Neural progenitor cell (in vitro differentiated cells): ENCODE measurements at regions not wholly inside any gene's neighbourhood (a gene's known extent, or its start where the extent isn't known, plus 50 kb on each side); places are given as distances from the start of the nearest gene placed in this dataset.

Experiments used
- EZH2 ChIP-seq: fragments of 200-600 bp; sonication (generic); IDR thresholded peaks from 2 replicates; pipeline ENCODE4 v1.6.1; 2017; ENCODE audit warnings: antibody characterized with exemption, mild to moderate bottlenecking, moderate library complexity
- EZH2phosphoT487 ChIP-seq: fragments of 200-600 bp; sonication (generic); IDR thresholded peaks from 2 replicates; pipeline ENCODE4 v1.6.1; 2017; ENCODE audit warnings: antibody characterized with exemption
- TF ChIP-seq, protein P1 (sequence below): fragments of 200-600 bp; sonication (generic); IDR thresholded peaks from 2 replicates; pipeline ENCODE4 v1.5.1; 2017; ENCODE audit warnings: antibody characterized with exemption, mild to moderate bottlenecking

DNA sequence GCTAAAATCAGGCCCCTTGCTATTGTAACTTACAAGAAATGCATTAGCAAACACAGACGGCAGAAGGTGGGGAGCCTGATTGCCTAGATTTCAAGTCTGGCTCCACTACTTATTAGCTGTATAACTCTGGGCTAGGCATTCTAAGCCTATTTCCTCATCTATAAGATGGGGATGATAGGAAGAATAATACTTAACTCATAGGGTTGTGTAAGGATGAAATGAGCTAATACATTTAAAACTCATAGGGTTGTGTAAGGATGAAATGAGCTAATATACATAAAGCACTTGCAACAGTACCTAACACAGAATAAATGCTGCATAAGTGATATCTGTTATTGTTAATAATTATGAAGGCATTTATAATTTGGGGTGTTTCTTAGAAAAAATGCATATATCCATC lies 60.1 kb upstream of the DIO2 start:
- TF ChIP-seq EZH2phosphoT487 (no peak), EZH2 (no peak)
- TF ChIP-seq, protein P1, sequence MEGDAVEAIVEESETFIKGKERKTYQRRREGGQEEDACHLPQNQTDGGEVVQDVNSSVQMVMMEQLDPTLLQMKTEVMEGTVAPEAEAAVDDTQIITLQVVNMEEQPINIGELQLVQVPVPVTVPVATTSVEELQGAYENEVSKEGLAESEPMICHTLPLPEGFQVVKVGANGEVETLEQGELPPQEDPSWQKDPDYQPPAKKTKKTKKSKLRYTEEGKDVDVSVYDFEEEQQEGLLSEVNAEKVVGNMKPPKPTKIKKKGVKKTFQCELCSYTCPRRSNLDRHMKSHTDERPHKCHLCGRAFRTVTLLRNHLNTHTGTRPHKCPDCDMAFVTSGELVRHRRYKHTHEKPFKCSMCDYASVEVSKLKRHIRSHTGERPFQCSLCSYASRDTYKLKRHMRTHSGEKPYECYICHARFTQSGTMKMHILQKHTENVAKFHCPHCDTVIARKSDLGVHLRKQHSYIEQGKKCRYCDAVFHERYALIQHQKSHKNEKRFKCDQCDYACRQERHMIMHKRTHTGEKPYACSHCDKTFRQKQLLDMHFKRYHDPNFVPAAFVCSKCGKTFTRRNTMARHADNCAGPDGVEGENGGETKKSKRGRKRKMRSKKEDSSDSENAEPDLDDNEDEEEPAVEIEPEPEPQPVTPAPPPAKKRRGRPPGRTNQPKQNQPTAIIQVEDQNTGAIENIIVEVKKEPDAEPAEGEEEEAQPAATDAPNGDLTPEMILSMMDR: no peak
